ENCODE measurements at regions not wholly inside any gene's neighbourhood (a gene's known extent, or its start where the extent isn't known, plus 50 kb on each side); places are given as distances from the start of the nearest gene placed in this dataset.

GRCh38 chr5:106921567-106921966 is 749.2 kb downstream of the EFNA5 start:
- TF ChIP-seq FOS (IDR thresholded peaks at IDR 0.05; ENCODE audit: low read depth, low read length) (no peak), CTCF (conservative IDR thresholded peaks at IDR 0.05; ENCODE audit: low read depth, low read length) (no peak), BHLHE40 (IDR thresholded peaks at IDR 0.05; ENCODE audit: low read depth, low read length) (no peak), USF2 (IDR thresholded peaks at IDR 0.05; ENCODE audit: low read depth, low read length) (no peak), MAFK (IDR thresholded peaks at IDR 0.05; ENCODE audit: low read depth, low read length) (no peak), RAD21 (IDR thresholded peaks at IDR 0.05; ENCODE audit: low read length) (no peak), MAZ (IDR thresholded peaks at IDR 0.05; ENCODE audit: borderline replicate concordance, low read depth, low read length) (no peak), POLR2A (IDR thresholded peaks at IDR 0.05; ENCODE audit: low read depth, low read length) (no peak), MXI1 (IDR thresholded peaks at IDR 0.05; ENCODE audit: borderline replicate concordance, low read depth, low read length) (no peak), CEBPB (IDR thresholded peaks at IDR 0.05; ENCODE audit: low read depth, low read length) (no peak), RCOR1 (IDR thresholded peaks at IDR 0.05; ENCODE audit: insufficient replicate concordance, low read length) (no peak), ELK1 (IDR thresholded peaks at IDR 0.05; ENCODE audit: borderline replicate concordance, low read depth, low read length) (no peak), CHD1 (IDR thresholded peaks at IDR 0.05; ENCODE audit: low read depth, low read length) (no peak), SMC3 (IDR thresholded peaks at IDR 0.05; ENCODE audit: low read depth, low read length) (no peak)

All from IMR-90 (cell line).